Panc1 (cell line): ENCODE measurements at regions not wholly inside any gene's neighbourhood (a gene's known extent, or its start where the extent isn't known, plus 50 kb on each side); places are given as distances from the start of the nearest gene placed in this dataset.

Experiments used
- POLR2AphosphoS5 ChIP-seq: IDR thresholded peaks from 2 replicates; pipeline ENCODE4 v1.6.1; 2012; ENCODE audit warnings: mild to moderate bottlenecking, low read depth, low read length, moderate library complexity
- SIN3A ChIP-seq: IDR thresholded peaks from 2 replicates; pipeline ENCODE4 v1.6.1; 2012; ENCODE audit warnings: low read depth, mild to moderate bottlenecking, low read length, moderate library complexity, borderline replicate concordance; ENCODE audit not compliant: insufficient read depth
- TF ChIP-seq, protein P1 (sequence below): fragments of 450-650 bp; IDR thresholded peaks from 2 replicates; pipeline ENCODE4 v1.5.1; 2017; ENCODE audit warnings: mild to moderate bottlenecking
- TF ChIP-seq, protein P2 (sequence below), 2 experiments: IDR thresholded peaks; 2 replicates each; pipeline ENCODE4 v1.6.1; 2011 to 2012; ENCODE audit warnings: low read depth in 2 of 2, control low read depth in 1 of 2, low read length in 1 of 2, mild to moderate bottlenecking in 1 of 2, moderate library complexity in 1 of 2; ENCODE audit not compliant: insufficient read depth in 1 of 2

DNA sequence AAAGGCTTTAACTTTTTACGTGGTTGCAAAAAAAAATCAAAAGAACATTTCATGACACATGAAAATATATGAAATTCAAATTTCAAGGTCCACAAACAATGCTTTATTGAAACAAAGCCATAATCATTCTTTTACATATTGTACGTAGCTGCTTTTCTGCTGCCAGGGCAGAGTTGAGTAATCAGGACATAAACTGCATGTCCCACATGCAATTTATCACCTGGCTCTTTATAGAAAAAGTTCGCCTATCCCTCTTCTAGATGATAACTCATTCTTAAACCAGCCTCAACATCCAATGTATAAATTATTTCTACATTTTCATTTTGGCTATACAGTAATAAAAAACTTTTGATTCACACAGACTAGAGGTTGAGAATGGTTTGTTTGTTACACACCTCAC lies 154.9 kb downstream of the AXIN2 start:
- TF ChIP-seq, protein P1, sequence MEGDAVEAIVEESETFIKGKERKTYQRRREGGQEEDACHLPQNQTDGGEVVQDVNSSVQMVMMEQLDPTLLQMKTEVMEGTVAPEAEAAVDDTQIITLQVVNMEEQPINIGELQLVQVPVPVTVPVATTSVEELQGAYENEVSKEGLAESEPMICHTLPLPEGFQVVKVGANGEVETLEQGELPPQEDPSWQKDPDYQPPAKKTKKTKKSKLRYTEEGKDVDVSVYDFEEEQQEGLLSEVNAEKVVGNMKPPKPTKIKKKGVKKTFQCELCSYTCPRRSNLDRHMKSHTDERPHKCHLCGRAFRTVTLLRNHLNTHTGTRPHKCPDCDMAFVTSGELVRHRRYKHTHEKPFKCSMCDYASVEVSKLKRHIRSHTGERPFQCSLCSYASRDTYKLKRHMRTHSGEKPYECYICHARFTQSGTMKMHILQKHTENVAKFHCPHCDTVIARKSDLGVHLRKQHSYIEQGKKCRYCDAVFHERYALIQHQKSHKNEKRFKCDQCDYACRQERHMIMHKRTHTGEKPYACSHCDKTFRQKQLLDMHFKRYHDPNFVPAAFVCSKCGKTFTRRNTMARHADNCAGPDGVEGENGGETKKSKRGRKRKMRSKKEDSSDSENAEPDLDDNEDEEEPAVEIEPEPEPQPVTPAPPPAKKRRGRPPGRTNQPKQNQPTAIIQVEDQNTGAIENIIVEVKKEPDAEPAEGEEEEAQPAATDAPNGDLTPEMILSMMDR = no peak
- no peak for TF ChIP-seq POLR2AphosphoS5
- TF ChIP-seq, protein P2, sequence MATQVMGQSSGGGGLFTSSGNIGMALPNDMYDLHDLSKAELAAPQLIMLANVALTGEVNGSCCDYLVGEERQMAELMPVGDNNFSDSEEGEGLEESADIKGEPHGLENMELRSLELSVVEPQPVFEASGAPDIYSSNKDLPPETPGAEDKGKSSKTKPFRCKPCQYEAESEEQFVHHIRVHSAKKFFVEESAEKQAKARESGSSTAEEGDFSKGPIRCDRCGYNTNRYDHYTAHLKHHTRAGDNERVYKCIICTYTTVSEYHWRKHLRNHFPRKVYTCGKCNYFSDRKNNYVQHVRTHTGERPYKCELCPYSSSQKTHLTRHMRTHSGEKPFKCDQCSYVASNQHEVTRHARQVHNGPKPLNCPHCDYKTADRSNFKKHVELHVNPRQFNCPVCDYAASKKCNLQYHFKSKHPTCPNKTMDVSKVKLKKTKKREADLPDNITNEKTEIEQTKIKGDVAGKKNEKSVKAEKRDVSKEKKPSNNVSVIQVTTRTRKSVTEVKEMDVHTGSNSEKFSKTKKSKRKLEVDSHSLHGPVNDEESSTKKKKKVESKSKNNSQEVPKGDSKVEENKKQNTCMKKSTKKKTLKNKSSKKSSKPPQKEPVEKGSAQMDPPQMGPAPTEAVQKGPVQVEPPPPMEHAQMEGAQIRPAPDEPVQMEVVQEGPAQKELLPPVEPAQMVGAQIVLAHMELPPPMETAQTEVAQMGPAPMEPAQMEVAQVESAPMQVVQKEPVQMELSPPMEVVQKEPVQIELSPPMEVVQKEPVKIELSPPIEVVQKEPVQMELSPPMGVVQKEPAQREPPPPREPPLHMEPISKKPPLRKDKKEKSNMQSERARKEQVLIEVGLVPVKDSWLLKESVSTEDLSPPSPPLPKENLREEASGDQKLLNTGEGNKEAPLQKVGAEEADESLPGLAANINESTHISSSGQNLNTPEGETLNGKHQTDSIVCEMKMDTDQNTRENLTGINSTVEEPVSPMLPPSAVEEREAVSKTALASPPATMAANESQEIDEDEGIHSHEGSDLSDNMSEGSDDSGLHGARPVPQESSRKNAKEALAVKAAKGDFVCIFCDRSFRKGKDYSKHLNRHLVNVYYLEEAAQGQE (IDR thresholded peaks at IDR 0.05; ENCODE audit: insufficient read depth in 1 of 2, low read depth in 2 of 2, low read length in 1 of 2) = no peak
- TF ChIP-seq SIN3A = no peak
